ENCODE measurements at regions not wholly inside any gene's neighbourhood (a gene's known extent, or its start where the extent isn't known, plus 50 kb on each side); places are given as distances from the start of the nearest gene placed in this dataset.

GRCh38 chr13:90107661-90108060 lies 1239.8 kb upstream of the MIR17HG start:
- no peak overlapping the region for H3K4me3 ChIP-seq (ENCODE audit: low read length)
- no peak for DNase-seq (ENCODE audit: low read depth, low spot score)

DNA sequence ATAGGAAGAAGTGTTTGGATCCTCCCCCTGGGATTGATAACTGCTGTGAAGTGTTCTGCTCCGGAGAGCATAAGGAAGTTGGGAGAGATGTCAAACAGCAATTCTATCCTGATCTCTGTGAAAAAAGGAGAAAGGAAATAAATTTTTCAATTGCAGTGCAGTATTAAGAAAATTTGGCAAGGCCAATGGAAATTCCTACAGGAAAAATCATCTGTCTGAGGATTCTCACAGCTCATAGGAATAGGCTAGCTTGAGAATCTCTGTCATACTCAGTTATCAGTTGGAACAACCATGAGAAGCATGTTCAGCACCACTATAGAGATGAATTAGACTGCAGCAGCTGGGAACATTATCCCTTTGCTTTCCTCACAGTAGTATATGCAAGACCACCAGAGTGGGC lies 1238.9 kb upstream of the MIR17HG start:
- DNase-seq (ENCODE audit: low read depth, low spot score), result no peak
- no peak overlapping the region for H3K4me3 ChIP-seq (ENCODE audit: low read length)

DNA sequence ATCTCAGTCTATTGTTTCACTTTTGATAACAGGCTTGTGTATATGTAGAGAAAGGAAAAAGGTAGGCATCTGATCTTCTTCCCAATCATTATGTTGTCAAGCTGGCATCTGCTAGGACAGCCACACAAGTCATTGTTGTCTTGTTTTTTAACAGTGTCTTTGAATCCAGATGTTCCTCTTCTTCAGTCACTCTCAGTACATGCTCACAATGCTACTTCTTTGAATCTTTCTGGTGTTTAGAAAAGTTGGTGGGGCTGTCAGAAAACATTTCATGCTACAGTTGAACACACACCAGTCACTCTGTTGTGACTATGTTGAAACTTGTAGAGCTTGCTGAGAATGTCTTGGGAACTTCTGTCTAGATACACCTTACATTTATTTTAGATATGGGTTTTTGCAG lies 1231.4 kb upstream of the MIR17HG start:
- DNase-seq (ENCODE audit: low read depth, low spot score), result no peak
- H3K4me3 ChIP-seq (ENCODE audit: low read length), result no peak overlapping the region

GRCh38 chr13:90118467-90119071 lies 1228.9 kb upstream of the MIR17HG start:
- H3K4me3 ChIP-seq (ENCODE audit: low read length), result no peak overlapping the region
- no peak for DNase-seq (ENCODE audit: low read depth, low spot score)

- DNase-seq (ENCODE audit: low read depth, low spot score), result no peak
- H3K4me3 ChIP-seq (ENCODE audit: low read length), result no peak overlapping the region
Observed at GRCh38 chr13:90120026-90120425, 1227.5 kb upstream of the MIR17HG start.

- H3K4me3 ChIP-seq (ENCODE audit: low read length), result no peak overlapping the region
- DNase-seq (ENCODE audit: low read depth, low spot score), result no peak
Observed at GRCh38 chr13:90121784-90122183, 1225.7 kb upstream of the MIR17HG start.

- H3K4me3 ChIP-seq (ENCODE audit: low read length), result no peak overlapping the region
- DNase-seq (ENCODE audit: low read depth, low spot score), result no peak
Observed at GRCh38 chr13:90122531-90122930, 1225.0 kb upstream of the MIR17HG start.

DNA sequence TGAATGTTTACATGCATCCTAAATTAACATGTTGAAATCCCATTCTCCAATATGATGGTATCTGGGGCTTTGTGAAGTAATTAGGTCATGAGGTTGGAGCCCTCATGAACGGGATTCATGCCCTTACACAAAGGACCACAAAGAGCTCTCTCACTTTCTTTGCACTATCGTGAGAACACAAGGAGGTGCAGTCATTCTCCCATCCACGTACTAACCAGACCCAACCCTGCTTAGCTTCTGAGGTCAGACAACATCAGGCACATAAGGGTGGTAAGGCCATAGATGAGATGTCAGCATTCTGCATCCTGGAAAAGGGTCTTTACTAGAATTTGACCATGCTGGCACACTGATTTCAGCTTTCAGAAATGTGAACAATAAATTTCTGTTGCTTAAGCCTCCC lies 1211.9 kb upstream of the MIR17HG start:
- DNase-seq (ENCODE audit: low read depth, low spot score), result no peak
- H3K4me3 ChIP-seq (ENCODE audit: low read length), result no peak overlapping the region

DNA sequence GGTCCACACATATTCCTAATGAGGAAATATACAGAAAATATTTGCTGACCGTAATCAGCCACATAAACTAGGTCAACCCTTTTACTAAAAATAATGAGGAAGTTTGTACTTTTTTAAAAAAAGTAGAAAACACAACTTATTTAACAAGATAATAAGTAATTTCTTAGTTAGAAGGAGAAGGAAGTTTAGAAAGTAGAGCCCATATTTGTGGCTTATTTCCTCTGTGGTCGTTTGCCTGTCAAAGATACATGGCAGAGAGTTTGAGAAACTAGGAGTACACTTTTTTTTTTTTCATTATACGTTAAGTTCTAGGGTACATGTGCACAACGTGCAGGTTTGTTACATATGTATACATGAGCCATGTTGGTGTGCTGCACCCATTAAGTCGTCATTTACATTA lies 1205.2 kb upstream of the MIR17HG start:
- no peak overlapping the region for H3K4me3 ChIP-seq (ENCODE audit: low read length)
- no peak for DNase-seq (ENCODE audit: low read depth, low spot score)

DNA sequence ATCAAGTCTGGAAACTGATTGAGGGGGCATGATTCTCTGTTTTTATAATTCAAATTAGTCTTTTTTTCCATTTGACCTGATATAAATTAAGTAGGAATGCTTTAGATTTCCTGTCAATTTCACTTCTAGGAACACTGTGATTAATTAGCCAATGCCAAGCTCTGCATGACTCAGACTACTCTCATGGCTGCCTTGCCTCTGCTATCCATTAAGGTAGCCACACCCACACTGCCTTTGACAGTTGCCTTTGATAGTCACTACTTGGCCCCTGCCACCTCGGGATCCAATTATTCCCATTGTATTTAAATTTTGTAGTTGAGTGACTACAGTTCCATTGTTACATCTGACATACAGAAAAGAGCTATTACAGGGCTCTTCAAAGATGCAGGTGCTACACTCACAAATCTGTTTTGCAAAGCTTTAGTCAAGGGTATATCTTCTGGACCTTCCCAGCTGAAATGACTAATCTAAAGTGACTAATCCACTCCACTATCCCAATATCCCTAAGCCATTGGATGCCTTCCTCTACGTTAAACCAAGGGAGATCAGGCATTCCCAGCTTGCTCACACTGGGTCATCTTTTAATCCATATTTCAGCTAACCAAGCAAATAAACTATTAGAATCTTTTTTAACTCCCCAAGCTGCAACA lies 1193.1 kb upstream of the MIR17HG start:
- no peak overlapping the region for H3K4me3 ChIP-seq (ENCODE audit: low read length)
- no peak for DNase-seq (ENCODE audit: low read depth, low spot score)

GRCh38 chr13:90156390-90156789 lies 1191.1 kb upstream of the MIR17HG start:
- no peak for DNase-seq (ENCODE audit: low read depth, low spot score)
- no peak overlapping the region for H3K4me3 ChIP-seq (ENCODE audit: low read length)

DNA sequence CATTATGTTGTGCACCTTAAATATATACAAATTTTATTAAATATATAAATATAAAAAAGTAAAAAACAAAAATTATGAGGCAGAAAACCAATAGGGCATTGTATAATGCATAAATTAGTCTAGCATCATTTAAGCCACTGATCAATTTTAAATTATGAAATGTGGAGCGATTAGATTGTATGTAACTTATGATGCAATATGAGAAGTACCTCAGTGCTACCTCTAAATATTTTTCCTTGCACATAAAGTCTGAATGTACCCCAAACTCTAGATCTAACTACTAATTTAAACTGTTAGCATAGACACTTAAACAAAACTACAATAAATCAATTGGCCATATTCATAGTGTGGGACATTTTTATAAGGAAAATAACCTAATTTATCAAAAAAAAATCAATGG lies 1178.5 kb upstream of the MIR17HG start:
- DNase-seq (ENCODE audit: low read depth, low spot score), result no peak
- no peak overlapping the region for H3K4me3 ChIP-seq (ENCODE audit: low read length)

DNA sequence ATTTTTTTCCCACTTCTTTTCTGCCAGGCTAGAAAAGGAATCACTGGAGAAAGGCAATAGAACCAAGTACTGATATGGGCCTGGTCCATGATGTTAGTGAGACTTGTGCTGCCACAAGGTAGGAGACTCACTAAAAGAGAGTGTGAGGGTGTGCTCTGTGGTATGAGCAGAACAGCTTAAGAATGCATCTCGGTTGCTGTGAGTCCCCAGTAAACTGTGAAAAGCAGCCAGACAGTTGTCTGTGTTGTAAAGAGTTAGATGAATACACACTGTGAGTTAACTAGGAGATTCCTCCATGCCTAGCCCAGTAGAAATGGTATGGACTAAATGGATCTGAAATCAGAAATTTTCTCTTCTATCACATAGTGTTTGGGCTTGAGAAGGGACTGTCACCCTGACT lies 1177.3 kb upstream of the MIR17HG start:
- no peak for DNase-seq (ENCODE audit: low read depth, low spot score)
- H3K4me3 ChIP-seq (ENCODE audit: low read length), result no peak overlapping the region

- DNase-seq (ENCODE audit: low read depth, low spot score), result no peak
- no peak overlapping the region for H3K4me3 ChIP-seq (ENCODE audit: low read length)
Observed at GRCh38 chr13:90171649-90172048, 1175.8 kb upstream of the MIR17HG start.

DNA sequence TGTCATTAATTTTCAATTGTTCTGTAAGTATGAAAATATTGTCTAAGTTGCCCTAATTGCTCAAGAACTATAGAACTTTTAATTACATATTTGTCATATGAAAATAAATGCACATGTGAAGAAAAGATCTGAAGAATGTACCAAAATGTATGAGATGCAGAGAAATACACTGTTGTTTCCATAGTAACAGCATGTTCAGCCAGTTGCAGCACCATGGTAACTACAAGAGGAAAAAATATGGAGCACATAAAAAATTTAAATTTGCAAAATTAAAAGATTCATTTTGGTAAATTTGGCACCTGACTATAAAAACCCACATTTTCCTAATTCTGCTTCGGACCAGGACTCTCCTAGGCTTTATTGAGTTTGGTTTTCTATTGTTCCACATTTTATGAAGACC lies 1170.0 kb upstream of the MIR17HG start:
- H3K4me3 ChIP-seq (ENCODE audit: low read length), result no peak overlapping the region
- no peak for DNase-seq (ENCODE audit: low read depth, low spot score)

- H3K4me3 ChIP-seq (ENCODE audit: low read length), result no peak overlapping the region
- DNase-seq (ENCODE audit: low read depth, low spot score), result no peak
Observed at GRCh38 chr13:90184355-90184754, 1163.1 kb upstream of the MIR17HG start.

DNA sequence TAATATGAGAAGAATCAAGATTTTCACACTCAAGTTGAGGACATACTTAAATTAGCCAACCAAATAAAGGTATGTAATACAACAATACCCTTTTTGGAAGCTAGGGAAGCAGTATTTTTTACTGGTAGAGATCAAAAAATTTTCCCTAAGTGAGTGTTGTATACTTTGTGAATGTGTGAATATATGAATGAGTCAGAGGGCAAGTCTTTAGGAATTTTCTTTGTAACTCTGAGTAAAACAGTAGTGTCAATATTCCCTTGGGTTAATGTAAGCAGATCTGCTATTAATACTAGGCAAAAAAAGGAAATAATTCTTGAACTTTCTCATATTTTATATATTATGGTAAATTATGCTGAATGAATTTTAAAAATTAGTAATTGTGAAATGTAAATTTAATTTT lies 1161.8 kb upstream of the MIR17HG start:
- H3K4me3 ChIP-seq (ENCODE audit: low read length), result no peak overlapping the region
- no peak for DNase-seq (ENCODE audit: low read depth, low spot score)

GRCh38 chr13:90187478-90188350 lies 1159.8 kb upstream of the MIR17HG start:
- no peak overlapping the region for H3K4me3 ChIP-seq (ENCODE audit: low read length)
- DNase-seq (ENCODE audit: low read depth, low spot score), result no peak

GRCh38 chr13:90188351-90188636 lies 1159.2 kb upstream of the MIR17HG start:
- no peak for DNase-seq (ENCODE audit: low read depth, low spot score)
- H3K4me3 ChIP-seq (ENCODE audit: low read length), result no peak overlapping the region

DNA sequence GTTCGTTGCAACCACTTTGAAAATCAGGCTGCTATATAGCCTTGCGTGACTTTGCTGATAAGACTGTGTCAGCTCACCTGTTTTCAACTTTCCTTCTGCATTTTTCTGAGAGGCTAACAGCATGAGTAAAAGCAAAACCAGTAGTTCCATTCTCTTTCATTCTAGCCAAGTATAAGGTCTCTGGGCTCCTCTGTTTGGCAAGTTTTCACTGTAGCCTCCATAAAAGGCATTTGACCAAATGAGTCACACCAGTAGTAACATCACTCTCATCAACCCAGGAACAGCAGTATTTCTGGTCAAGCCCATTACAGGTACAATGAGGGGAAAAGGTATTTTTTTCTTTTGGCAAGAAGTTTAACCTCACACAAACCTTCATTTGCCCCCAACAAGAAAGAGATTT lies 1149.8 kb upstream of the MIR17HG start:
- H3K4me3 ChIP-seq (ENCODE audit: low read length), result no peak overlapping the region
- no peak for DNase-seq (ENCODE audit: low read depth, low spot score)

- no peak for DNase-seq (ENCODE audit: low read depth, low spot score)
- H3K4me3 ChIP-seq (ENCODE audit: low read length), result no peak overlapping the region
Observed at GRCh38 chr13:90201202-90201601, 1146.3 kb upstream of the MIR17HG start.

Measured in Jurkat, Clone E6-1 (cell line).